Esophagus muscularis mucosa (tissue), 4 donors: ENCODE measurements at regions not wholly inside any gene's neighbourhood (a gene's known extent, or its start where the extent isn't known, plus 50 kb on each side); places are given as distances from the start of the nearest gene placed in this dataset.

Experiments
- DNase-seq: peaks from one replicate; pipeline ENCODE4 v3.0.0-alpha.2; 2017; ENCODE audit errors: extremely low spot score
- H3K27ac ChIP-seq, 4 donors: fragments of 200-600 bp; sonication (generic); replicated peaks in 1 of 4; 1 replicate in 3 of 4; 2 replicates in 1 of 4; pipeline ENCODE4 v1.5.1; 2016 to 2019; ENCODE audit warnings: mild to moderate bottlenecking in 1 of 4
- H3K27me3 ChIP-seq, 4 donors: fragments of 200-600 bp; sonication (generic); one replicate each; pipeline versions ENCODE4 v1.5.1 to v1.6.0; 2016 to 2019
- H3K36me3 ChIP-seq, 4 donors: fragments of 200-600 bp; sonication (generic); one replicate each; pipeline ENCODE4 v1.5.1; 2016 to 2019
- H3K4me1 ChIP-seq, 4 donors: fragments of 200-600 bp; sonication (generic); one replicate each; pipeline ENCODE4 v1.5.1; 2016 to 2019
- H3K4me3 ChIP-seq, 4 donors: fragments of 200-600 bp; sonication (generic); 1 replicate in 2 of 4; 2 replicates in 2 of 4; pipeline ENCODE4 v1.5.1; 2016 to 2019; ENCODE audit warnings: mild to moderate bottlenecking in 4 of 4, moderate library complexity in 1 of 4
- H3K9me3 ChIP-seq, 4 donors: fragments of 200-600 bp; sonication (generic); 1 replicate in 3 of 4; 2 replicates in 1 of 4; pipeline ENCODE4 v1.5.1; 2016 to 2019
- CTCF ChIP-seq, 3 experiments: fragments of 200-600 bp in 2 of 3; fragments of 450-650 bp in 1 of 3; sonication (generic) in 2 of 3; IDR thresholded peaks; one replicate each; pipeline ENCODE4 v1.5.1; 2017 to 2019; ENCODE audit warnings: antibody characterized with exemption in 3 of 3, mild to moderate bottlenecking in 2 of 3, moderate library complexity in 1 of 3
- EP300 ChIP-seq: sonication (generic); formaldehyde crosslinking; IDR thresholded peaks from one replicate; pipeline ENCODE4 v1.6.1; 2017; ENCODE audit warnings: antibody characterized with exemption
- POLR2A ChIP-seq: fragments of 450-650 bp; IDR thresholded peaks from one replicate; pipeline ENCODE4 v1.6.1; 2017; ENCODE audit warnings: antibody characterized with exemption, moderate library complexity, mild to moderate bottlenecking, low read depth
- POLR2AphosphoS5 ChIP-seq, 2 donors: sonication (generic); formaldehyde crosslinking; IDR thresholded peaks; one replicate each; pipeline ENCODE4 v1.6.1; 2017; ENCODE audit warnings: antibody characterized with exemption in 2 of 2
- WGBS: methylation state at CpG from one replicate; pipeline ENCODE4 v1.1.5; 2018; 5-methylcytosine and 5-hydroxymethylcytosine counted together
- intact Hi-C: fragments of 100-400 bp; cut with DNase I; formaldehyde crosslinking; loops from one replicate; pipeline ENCODE4 v1.15.1; 2023

GRCh38 chr12:78343657-78344056 is 513.0 kb downstream of the NAV3 start:
- H3K4me3 ChIP-seq: no peak overlapping the region
- WGBS: 78% methylated on average over 1 of the region's 1 CpG

GRCh38 chr12:78359520-78359919 is 505.1 kb upstream of the SYT1 start:
- DNase-seq: no peak

More at GRCh38 chr12:78343657-78344056, 513.0 kb downstream of the NAV3 start:
- no peaks in the 10 kb centered on the region for H3K36me3 ChIP-seq
- H3K4me1 ChIP-seq: no peaks in the 10 kb centered on the region
- TF ChIP-seq EP300 (no peak), POLR2AphosphoS5 (IDR thresholded peaks at IDR 0.05) (no peak), POLR2A (no peak), CTCF (IDR thresholded peaks at IDR 0.05) (no peak)
- no peaks in the 10 kb centered on the region for H3K27me3 ChIP-seq
- peaks cover 0 to 7% (median 0%) of the 10 kb centered on the region in 4 donors for H3K9me3 ChIP-seq
- DNase-seq: no peak
- intact Hi-C loops: no loop called here
- H3K27ac ChIP-seq: no peak overlapping the region

GRCh38 chr12:78361683-78362082 is 502.9 kb upstream of the SYT1 start:
- 77% methylated on average over 4 of the region's 4 CpGs for WGBS

More at GRCh38 chr12:78359520-78359919, 505.1 kb upstream of the SYT1 start:
- Histone ChIP-seq H3K27me3 (no peaks in the 10 kb centered on the region), H3K4me1 (no peaks in the 10 kb centered on the region), H3K9me3 (no peaks in the 10 kb centered on the region), H3K27ac (no peak overlapping the region), H3K4me3 (no peak overlapping the region), H3K36me3 (no peaks in the 10 kb centered on the region)
- no peak for TF ChIP-seq EP300
- WGBS: 44% methylated on average over 1 of the region's 1 CpG
- intact Hi-C loops: no loop called here

GRCh38 chr12:78371284-78371683 is 493.3 kb upstream of the SYT1 start:
- Histone ChIP-seq H3K36me3 (no peaks in the 10 kb centered on the region), H3K27me3 (no peaks in the 10 kb centered on the region), H3K4me1 (no peaks in the 10 kb centered on the region), H3K27ac (no peak overlapping the region), H3K4me3 (no peak overlapping the region), H3K9me3 (no peaks in the 10 kb centered on the region)
- WGBS: 92% methylated on average over 3 of the region's 3 CpGs
- TF ChIP-seq POLR2AphosphoS5 (IDR thresholded peaks at IDR 0.05): no peak
- TF ChIP-seq EP300: no peak
- no peak for TF ChIP-seq POLR2A
- no peak for TF ChIP-seq CTCF (IDR thresholded peaks at IDR 0.05)
- DNase-seq: no peak
- intact Hi-C loops: no loop called here

More at GRCh38 chr12:78361683-78362082, 502.9 kb upstream of the SYT1 start:
- Histone ChIP-seq H3K27ac (no peak overlapping the region), H3K4me3 (no peak overlapping the region), H3K4me1 (no peaks in the 10 kb centered on the region), H3K27me3 (no peaks in the 10 kb centered on the region), H3K9me3 (no peaks in the 10 kb centered on the region), H3K36me3 (no peaks in the 10 kb centered on the region)
- DNase-seq: no peak
- no peak for TF ChIP-seq CTCF (IDR thresholded peaks at IDR 0.05)
- TF ChIP-seq POLR2AphosphoS5 (IDR thresholded peaks at IDR 0.05): no peak
- TF ChIP-seq POLR2A: no peak
- no peak for TF ChIP-seq EP300
- intact Hi-C loops: no loop called here

- TF ChIP-seq EP300 (no peak), CTCF (IDR thresholded peaks at IDR 0.05) (no peak), POLR2A (no peak), POLR2AphosphoS5 (IDR thresholded peaks at IDR 0.05) (no peak)
- 81% methylated on average over 1 of the region's 1 CpG for WGBS
- H3K4me1 ChIP-seq: no peaks in the 10 kb centered on the region
- no peak overlapping the region for H3K4me3 ChIP-seq
- no peaks in the 10 kb centered on the region for H3K36me3 ChIP-seq
- H3K27me3 ChIP-seq: no peaks in the 10 kb centered on the region
- no peak overlapping the region for H3K27ac ChIP-seq
- H3K9me3 ChIP-seq: peaks cover 0 to 4% (median 0%) of the 10 kb centered on the region in 4 donors
- DNase-seq: no peak
- intact Hi-C loops: no loop called here
Measured at GRCh38 chr12:78375461-78375860, 489.1 kb upstream of the SYT1 start.
